K562 (cell line): ENCODE measurements at regions not wholly inside any gene's neighbourhood (a gene's known extent, or its start where the extent isn't known, plus 50 kb on each side); places are given as distances from the start of the nearest gene placed in this dataset.

ENCODE experiments used
- ATAC-seq: fragments of 200-7000 bp; cut with Tn5 transposase; 3 replicates; pipeline ENCODE4 v1.9.1; 2020; ENCODE audit warnings: moderate library complexity
- BruUV-seq: library from RNA; stranded (reverse); fragments of 400-500 nt; replicated peaks from 2 replicates; lab custom pipeline; 2021; lab: Mats Ljungman, UMichigan
- CTCF ChIA-PET: fragments of 300-600 bp; formaldehyde crosslinking; extraction: SDS; loops from one replicate; lab custom pipeline; 2021; ENCODE audit warnings: low intra/inter-chr PET ratio; lab: Yijun Ruan, JAX
- POLR2A ChIA-PET: fragments of 300-600, 350-650 bp; sonication (Branson Sonifier 250); formaldehyde crosslinking; extraction: SDS; loops from one replicate; lab custom pipeline; 2021; ENCODE audit warnings: antibody characterized with exemption, inconsistent platforms; lab: Yijun Ruan, JAX
- DNase-seq, 4 experiments: peaks; one replicate each; pipeline versions ENCODE4 v3.0.0 to v3.0.0-alpha.2; 2011 to 2018; ENCODE audit warnings: low spot score in 3 of 4, mixed read lengths in 3 of 4; ENCODE audit errors: extremely low read depth in 1 of 4
- FAIRE-seq: peaks from 2 replicates; lab custom pipeline; 2011; peaks lifted over from hg19 to GRCh38; lab: Jason Lieb, UNC
- H2AFZ ChIP-seq: 2 replicates; pipeline ENCODE4 v1.6.0; 2011; ENCODE audit warnings: low read depth, low read length, control low read depth, inconsistent platforms
- H3K27ac ChIP-seq: fragments of 200-600 bp; 3 replicates; pipeline ENCODE4 v1.8.0; 2011; ENCODE audit warnings: low read depth, mild to moderate bottlenecking, control low read depth, inconsistent platforms, low read length, moderate library complexity, mixed read lengths; ENCODE audit errors: extremely low read depth
- H3K27me3 ChIP-seq, 2 experiments: fragments of 300-600 bp in 1 of 2; 2 replicates in 1 of 2; 3 replicates in 1 of 2; pipeline versions ENCODE4 v1.6.0 to v1.8.0; 2011; ENCODE audit warnings: inconsistent platforms in 2 of 2, low read length in 2 of 2, mild to moderate bottlenecking in 1 of 2, mixed read lengths in 1 of 2, moderate library complexity in 1 of 2; ENCODE audit not compliant: control insufficient read depth in 2 of 2, insufficient read depth in 2 of 2
- H3K36me3 ChIP-seq: fragments of 300-600 bp; 3 replicates; pipeline ENCODE4 v1.8.0; 2011; ENCODE audit warnings: mild to moderate bottlenecking, low read length, inconsistent platforms; ENCODE audit not compliant: control insufficient read depth, insufficient read depth
- H3K4me1 ChIP-seq, 2 experiments: fragments of 200-600 bp in 1 of 2; replicated peaks in 1 of 2; 2 replicates in 1 of 2; 3 replicates in 1 of 2; pipeline versions ENCODE4 v1.5.1 to v1.8.0; 2011; ENCODE audit warnings: inconsistent platforms in 2 of 2, low read length in 2 of 2, mild to moderate bottlenecking in 1 of 2, mixed read lengths in 1 of 2, moderate library complexity in 1 of 2; ENCODE audit not compliant: control insufficient read depth in 2 of 2, insufficient read depth in 2 of 2
- H3K4me2 ChIP-seq: 2 replicates; pipeline ENCODE4 v1.6.1; 2011; ENCODE audit warnings: low read length, control low read depth, inconsistent platforms, mixed read lengths; ENCODE audit not compliant: insufficient read depth
- H3K4me3 ChIP-seq: fragments of 200-600 bp; sonication (generic), shearing (Covaris generic); 2 replicates; pipeline ENCODE4 v1.5.1; 2016; ENCODE audit warnings: control low read depth, inconsistent platforms
- H3K79me2 ChIP-seq: fragments of 200-600 bp; 3 replicates; pipeline ENCODE4 v1.8.0; 2011; ENCODE audit warnings: low read length, inconsistent platforms; ENCODE audit not compliant: control insufficient read depth, insufficient read depth
- H3K9ac ChIP-seq, 2 experiments: 2 replicates each; pipeline versions ENCODE4 v1.6.0 to v1.6.1; 2011; ENCODE audit warnings: low read depth in 2 of 2, low read length in 2 of 2, control low read depth in 1 of 2, inconsistent platforms in 1 of 2, mild to moderate bottlenecking in 1 of 2, mixed read lengths in 1 of 2; ENCODE audit not compliant: insufficient read depth in 1 of 2
- H3K9me1 ChIP-seq: one replicate; pipeline ENCODE4 v1.6.0; 2011; ENCODE audit warnings: inconsistent platforms, mild to moderate bottlenecking, low read length, moderate library complexity; ENCODE audit not compliant: control insufficient read depth, insufficient read depth
- H3K9me3 ChIP-seq: replicated peaks from 2 replicates; pipeline ENCODE4 v1.5.1; 2011; ENCODE audit warnings: low read depth, low read length, inconsistent platforms; ENCODE audit not compliant: control insufficient read depth, insufficient read depth
- H4K20me1 ChIP-seq: replicated peaks from 2 replicates; pipeline ENCODE4 v1.6.1; 2011; ENCODE audit warnings: low read length, inconsistent platforms, mixed read lengths; ENCODE audit not compliant: control insufficient read depth, insufficient read depth
- ARID1B ChIP-seq: fragments of 450-650 bp; IDR thresholded peaks from 2 replicates; pipeline ENCODE4 v1.6.1; 2016; ENCODE audit warnings: antibody characterized with exemption, mild to moderate bottlenecking, inconsistent platforms
- C11orf30 ChIP-seq: fragments of 450-650 bp; IDR thresholded peaks from 2 replicates; pipeline ENCODE4 v1.6.1; 2016; ENCODE audit warnings: low read depth, mild to moderate bottlenecking
- CHD4 ChIP-seq: fragments of 200-600 bp; sonication (generic); IDR thresholded peaks from 3 replicates; pipeline ENCODE4 v1.6.1; 2012; ENCODE audit warnings: low read depth, mild to moderate bottlenecking, mixed read lengths, low read length, inconsistent platforms; ENCODE audit not compliant: insufficient read depth, insufficient replicate concordance, poor library complexity, severe bottlenecking
- DPF2 ChIP-seq: fragments of 450-650 bp; IDR thresholded peaks from 2 replicates; pipeline ENCODE4 v1.6.1; 2016
- FOXA3 ChIP-seq, 2 experiments: fragments of 450-650 bp in 1 of 2; sonication (generic) in 1 of 2; formaldehyde crosslinking; IDR thresholded peaks in 1 of 2; conservative IDR thresholded peaks in 1 of 2; 2 replicates each; pipeline versions ENCODE4 v1.4.0 to v1.8.0; 2020 to 2022; ENCODE audit warnings: mild to moderate bottlenecking in 2 of 2, missing genetic modification reagents in 1 of 2
- MAFG ChIP-seq: fragments of 450-650 bp; conservative IDR thresholded peaks from 2 replicates; pipeline ENCODE4 v1.6.1; 2016; ENCODE audit warnings: missing genetic modification characterization, missing compliant biosample characterization
- MAFK ChIP-seq: IDR thresholded peaks from 2 replicates; pipeline ENCODE4 v1.6.1; 2011; ENCODE audit warnings: low read length, improper control_type of control experiment
- NFE2 ChIP-seq: IDR thresholded peaks from 2 replicates; pipeline ENCODE4 v1.6.1; 2014; ENCODE audit warnings: antibody characterized with exemption, low read depth
- RCOR1 ChIP-seq, 2 experiments: IDR thresholded peaks; 2 replicates each; pipeline ENCODE4 v1.6.1; 2012; ENCODE audit warnings: low read depth in 2 of 2, low read length in 2 of 2, borderline replicate concordance in 1 of 2, improper control_type of control experiment in 1 of 2
- SIRT6 ChIP-seq: IDR thresholded peaks from one replicate; pipeline ENCODE4 v1.6.1; 2012; ENCODE audit warnings: low read depth, mild to moderate bottlenecking, control low read depth, inconsistent platforms, low read length, moderate library complexity
- SMAD4 ChIP-seq: fragments of 250-450 bp; sonication (Bioruptor Pico); conservative IDR thresholded peaks from 2 replicates; pipeline ENCODE4 v1.8.0; 2021; ENCODE audit warnings: inconsistent platforms, mild to moderate bottlenecking, moderate library complexity
- SMARCA4 ChIP-seq: fragments of 450-650 bp; IDR thresholded peaks from 2 replicates; pipeline ENCODE4 v1.6.1; 2016
- SMARCB1 ChIP-seq: IDR thresholded peaks from 2 replicates; pipeline ENCODE4 v1.6.1; 2011; ENCODE audit warnings: improper control_type of control experiment, low read depth; ENCODE audit not compliant: insufficient read length
- USF1 ChIP-seq: sonication (generic); formaldehyde crosslinking; IDR thresholded peaks from 2 replicates; pipeline ENCODE4 v1.9.0; 2022; ENCODE audit warnings: mild to moderate bottlenecking, missing genetic modification reagents
- ZNF197 ChIP-seq: fragments of 200-800 bp; sonication (Bioruptor generic); IDR thresholded peaks from 2 replicates; pipeline ENCODE4 v1.6.1; 2016; ENCODE audit warnings: low read depth, missing genetic modification characterization, missing compliant biosample characterization
- ZNF316 ChIP-seq: fragments of 450-650 bp; IDR thresholded peaks from 2 replicates; pipeline ENCODE4 v1.6.1; 2016
- ZNF551 ChIP-seq: fragments of 250-450 bp; sonication (Bioruptor Pico); IDR thresholded peaks from 2 replicates; pipeline ENCODE4 v1.5.0; 2021; ENCODE audit warnings: mild to moderate bottlenecking, moderate library complexity
- ZNF639 ChIP-seq, 2 experiments: fragments of 200-800 bp in 1 of 2; sonication (Bioruptor generic) in 1 of 2; sonication (generic) in 1 of 2; formaldehyde crosslinking in 1 of 2; IDR thresholded peaks in 1 of 2; conservative IDR thresholded peaks in 1 of 2; 2 replicates each; pipeline versions ENCODE4 v1.5.0 to v1.6.1; 2016 to 2020; ENCODE audit warnings: missing compliant biosample characterization in 1 of 2, missing genetic modification characterization in 1 of 2, missing genetic modification reagents in 1 of 2
- WGBS: fragments of 100-300 bp; shearing (Covaris generic); methylation state at CpG from one replicate; pipeline ENCODE4 v1.1.6; 2016; ENCODE audit warnings: low coverage, mixed read lengths; ENCODE audit not compliant: insufficient coverage; ENCODE audit errors: missing lambda C conversion rate; 5-methylcytosine and 5-hydroxymethylcytosine counted together
- in situ Hi-C: fragments of 300-500 bp; cut with MboI; formaldehyde crosslinking; loops from 4 replicates; pipeline ENCODE4 v1.15.0; 2018; ENCODE audit warnings: inconsistent platforms, mixed read lengths
- intact Hi-C: fragments of 100-400 bp; cut with micrococcal nuclease; formaldehyde crosslinking; loops from 2 replicates; pipeline ENCODE4 v1.14.2; 2022

GRCh38 chr16:79914961-79915720 lies 314.6 kb upstream of the MAF start:
- ChIA-PET POLR2A (interaction anchor here (0.7 to 1.8 kb wide), 3 partner anchors 12 to 55 kb away, joined by 3 to 7 read pairs (median 3); no protein-coding TSS in a partner anchor), CTCF (no interaction called here)
- H3K27ac ChIP-seq = no peak overlapping the region; the same call in 2 of the 3 replicates
- H3K79me2 ChIP-seq = no peaks in the 10 kb centered on the region
- in situ Hi-C loops (no loop called here), intact Hi-C loops (no loop called here)
- FAIRE-seq (no peak), DNase-seq (no peak), ATAC-seq (no peak)
- no peak for TF ChIP-seq USF1 (CRISPR knock-in tag)
- peak; percentile 5 for TF ChIP-seq CHD4
- TF ChIP-seq ZNF639 (CRISPR knock-in tag; conservative IDR thresholded peaks at IDR 0.05 in 1 of 2, IDR thresholded peaks at IDR 0.05 in 1 of 2) = 0 out of 4 replicates have a peak, but pooled peaks of 1 of the 2 experiments have one; percentile 27
- TF ChIP-seq SMARCB1 = no peak
- 0 out of 2 replicates have a peak, but pooled peaks have one; percentile 11 for TF ChIP-seq SMAD4
- 0 out of 2 replicates have a peak, but pooled peaks have one; percentile 13 for TF ChIP-seq SMARCA4
- TF ChIP-seq NFE2 = peak; percentile 56
- TF ChIP-seq DPF2 = peak; percentile 18; the same call in 1 of the 2 replicates
- TF ChIP-seq ARID1B = peak; percentile 41
- TF ChIP-seq MAFK = peak; percentile 24; the same call in 1 of the 2 replicates
- peak; percentile 46; the same call in 1 of the 2 replicates for TF ChIP-seq C11orf30
- peak; percentile 56 for TF ChIP-seq ZNF316
- 0 out of 4 replicates have a peak, but pooled peaks of 1 of the 2 experiments have one; percentile 35 for TF ChIP-seq FOXA3 (CRISPR knock-in tag; conservative IDR thresholded peaks at IDR 0.05 in 1 of 2, IDR thresholded peaks at IDR 0.05 in 1 of 2)
- TF ChIP-seq SIRT6 = no peak
- TF ChIP-seq MAFG (tag) = peak; percentile 40; the same call in 1 of the 2 replicates
- peak in 1 of 2 experiments; percentile 31; a peak in 1 of 4 replicates for TF ChIP-seq RCOR1 (IDR thresholded peaks at IDR 0.05; ENCODE audit: borderline replicate concordance in 1 of 2, low read depth in 2 of 2, low read length in 2 of 2)
- TF ChIP-seq ZNF551 (CRISPR knock-in tag) = no peak
- TF ChIP-seq ZNF197 = 0 out of 2 replicates have a peak, but pooled peaks have one; percentile 38
- H3K4me1 ChIP-seq = peaks cover 0 to 14% of the 10 kb centered on the region in 2 experiments; a peak in 3 of 5 replicates
- H3K4me2 ChIP-seq = no peak overlapping the region
- 37% methylated on average over 5 of the region's 5 CpGs for WGBS
- no peak overlapping the region for H3K4me3 ChIP-seq
- H3K9me3 ChIP-seq = no peaks in the 10 kb centered on the region
- H3K9me1 ChIP-seq = no peaks in the 10 kb centered on the region
- BruUV-seq = no TSS peak
- peak overlapping the region; percentile 79 for H2AFZ ChIP-seq
- no peaks in the 10 kb centered on the region for H4K20me1 ChIP-seq
- H3K36me3 ChIP-seq = no peaks in the 10 kb centered on the region
- no peak overlapping the region for H3K9ac ChIP-seq
- H3K27me3 ChIP-seq = no peaks in the 10 kb centered on the region
